NCI-H748 (cell line): ENCODE measurements at regions not wholly inside any gene's neighbourhood (a gene's known extent, or its start where the extent isn't known, plus 50 kb on each side); places are given as distances from the start of the nearest gene placed in this dataset.
"Not testable (repeated sequence)": the region's sequence is repeated elsewhere in the genome, so short reads cannot be mapped to it uniquely, and the experiment has no call there.

Experiments used
- DNase-seq: peaks from one replicate; lab custom pipeline; 2025; ENCODE audit not compliant: unreplicated experiment; lab: John Stamatoyannopoulos, UW

- DNase-seq: no peak
Observed at GRCh38 chr4:161329852-161330251, 833.9 kb downstream of the FSTL5 start.

GRCh38 chr4:161321706-161322105 is 842.1 kb downstream of the FSTL5 start:
- no peak for DNase-seq

- peak; percentile 54 for DNase-seq
Observed at GRCh38 chr4:161320377-161320776, 843.4 kb downstream of the FSTL5 start.

- no peak for DNase-seq
Observed at GRCh38 chr4:161317000-161317399, 846.8 kb downstream of the FSTL5 start.

DNA sequence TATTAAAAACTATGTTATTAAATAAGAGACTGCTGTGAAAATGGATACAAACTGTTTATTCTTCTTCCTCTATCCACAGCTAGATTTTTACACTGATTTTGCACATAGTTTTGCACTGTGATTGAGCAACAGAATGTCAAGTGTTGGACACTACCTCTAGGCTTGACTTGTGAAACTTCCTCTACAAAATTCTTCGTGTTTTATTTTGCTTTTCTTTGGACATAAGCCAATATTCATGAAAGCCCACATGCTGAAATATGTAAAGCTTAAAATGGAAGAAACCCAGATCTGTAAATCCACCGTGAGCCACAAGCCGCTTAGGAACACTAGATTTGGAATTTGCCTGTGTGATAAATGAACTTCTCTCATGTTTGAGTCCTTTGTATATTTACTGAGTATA is 849.4 kb downstream of the FSTL5 start:
- no peak for DNase-seq

GRCh38 chr4:161303551-161303950 is 860.2 kb downstream of the FSTL5 start:
- no peak for DNase-seq

DNA sequence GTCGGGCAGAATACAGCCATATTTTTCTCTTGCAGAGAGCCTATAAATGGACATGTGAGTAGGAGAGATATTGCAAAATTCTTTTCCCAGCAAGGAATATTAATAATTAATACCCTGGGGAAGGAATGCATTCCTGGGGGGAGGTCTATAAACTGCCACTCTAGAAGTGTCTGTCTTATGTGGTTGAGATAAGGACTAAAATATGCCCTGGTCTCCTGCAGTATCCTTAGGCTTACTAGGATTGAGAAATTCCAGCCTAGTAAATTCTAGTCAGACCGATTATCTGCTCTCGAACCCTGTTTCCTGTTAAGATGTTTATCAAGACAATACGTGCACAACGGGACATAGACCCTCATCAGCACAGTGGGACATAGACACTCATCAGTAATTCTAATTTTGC is 872.6 kb downstream of the FSTL5 start:
- no peak for DNase-seq

DNA sequence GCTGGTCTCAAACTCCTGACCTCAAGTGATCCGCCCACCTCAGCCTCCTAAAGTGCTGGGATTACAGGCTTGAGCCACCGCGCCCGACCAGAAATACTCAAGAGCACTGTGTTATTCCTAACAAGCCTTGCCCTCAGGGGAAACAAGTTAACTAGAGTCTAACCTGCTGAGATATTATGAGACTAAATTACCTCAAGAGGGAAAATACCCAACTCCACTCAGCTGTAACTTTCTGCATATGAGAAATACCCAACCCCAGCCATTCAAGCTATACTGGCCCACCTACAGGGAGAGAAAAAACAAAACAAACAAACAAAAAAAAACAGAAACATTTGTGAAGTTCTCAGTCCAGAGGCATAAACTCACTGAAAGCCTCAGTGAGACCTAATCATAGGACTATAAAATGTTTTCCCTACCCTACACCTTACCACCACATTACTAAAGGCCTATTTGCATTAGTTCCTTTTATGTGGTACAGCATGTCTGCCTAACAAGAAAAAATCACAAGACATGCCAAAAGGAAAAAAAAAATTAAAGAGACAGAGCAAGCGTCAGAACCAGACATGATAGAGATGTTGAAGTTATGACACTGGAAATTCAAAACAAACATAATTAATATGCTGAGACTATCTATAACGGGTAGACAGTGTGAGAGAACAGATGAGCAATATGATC is 876.0 kb downstream of the FSTL5 start:
- DNase-seq: no peak

- DNase-seq: no peak
Observed at GRCh38 chr4:161285461-161285860, 878.3 kb downstream of the FSTL5 start.

GRCh38 chr4:161280929-161281328 is 882.9 kb downstream of the FSTL5 start:
- DNase-seq: no peak

DNA sequence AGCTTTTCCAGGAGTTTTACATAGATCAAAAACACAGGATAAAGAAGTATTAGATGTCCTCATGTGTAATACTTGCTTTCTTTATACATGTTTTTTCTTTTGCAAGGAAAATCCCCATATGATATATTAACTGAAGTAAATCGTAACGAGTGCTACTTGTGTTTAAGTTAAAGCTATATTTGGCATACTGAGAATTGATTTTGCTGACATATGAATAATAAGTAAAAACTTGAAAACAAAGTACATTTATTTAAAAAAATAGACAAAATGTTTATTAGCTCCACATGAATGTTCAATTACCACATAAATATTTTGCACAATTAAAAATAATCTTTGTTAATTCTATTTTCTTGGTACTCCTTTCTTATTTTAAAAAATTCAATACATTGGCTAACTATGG is 884.7 kb downstream of the FSTL5 start:
- DNase-seq: no peak

DNA sequence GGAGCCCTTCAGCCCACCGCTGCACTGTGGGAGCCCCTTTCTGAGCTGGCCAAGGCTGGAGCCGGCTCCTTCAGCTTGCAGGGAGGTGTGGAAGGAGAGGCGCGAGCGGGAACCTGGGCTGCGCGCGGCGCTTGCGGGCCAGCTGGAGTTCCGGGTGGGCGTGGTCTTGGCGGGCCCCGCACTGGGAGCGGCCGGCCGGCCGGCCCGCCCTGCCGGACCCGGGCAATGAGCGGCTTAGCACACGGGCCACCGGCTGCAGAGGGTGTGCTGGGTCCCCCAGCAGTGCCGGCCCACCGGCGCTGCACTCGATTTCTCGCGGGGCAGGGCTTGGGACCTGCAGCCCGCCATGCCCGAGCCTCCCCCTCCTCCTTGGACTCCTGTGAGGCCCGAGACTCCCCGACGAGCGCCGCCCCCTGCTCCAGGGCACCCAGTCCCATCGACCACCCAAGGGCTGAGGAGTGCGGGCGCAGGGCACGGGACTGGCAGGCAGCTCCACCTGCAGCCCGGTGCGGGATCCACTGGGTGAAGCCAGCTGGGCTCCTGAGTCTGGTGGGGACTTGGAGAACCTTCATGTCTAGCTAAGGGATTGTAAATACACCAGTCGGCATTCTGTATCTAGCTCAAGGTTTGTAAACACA is 886.5 kb downstream of the FSTL5 start:
- DNase-seq: not testable (repeated sequence)

GRCh38 chr4:161273607-161274006 is 890.2 kb downstream of the FSTL5 start:
- DNase-seq: no peak

DNA sequence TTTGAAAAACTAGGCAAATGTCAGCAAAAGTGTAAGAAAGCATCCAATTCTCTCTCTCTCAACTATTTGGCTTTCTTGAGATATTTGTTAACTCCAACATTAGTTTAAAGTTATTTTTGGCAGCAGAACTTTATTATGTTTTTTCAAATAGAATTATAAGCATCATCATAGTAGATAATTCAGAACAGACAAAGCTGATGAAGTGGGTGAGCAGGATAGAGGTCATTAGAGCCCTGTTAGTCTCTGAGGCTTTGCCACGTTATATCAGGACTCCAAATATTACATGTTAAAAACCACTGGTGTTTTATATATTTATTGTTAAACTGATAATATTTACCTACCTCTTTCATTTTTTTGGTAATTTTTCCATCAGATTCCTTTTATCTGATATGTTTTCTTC is 903.0 kb downstream of the FSTL5 start:
- no peak for DNase-seq

DNA sequence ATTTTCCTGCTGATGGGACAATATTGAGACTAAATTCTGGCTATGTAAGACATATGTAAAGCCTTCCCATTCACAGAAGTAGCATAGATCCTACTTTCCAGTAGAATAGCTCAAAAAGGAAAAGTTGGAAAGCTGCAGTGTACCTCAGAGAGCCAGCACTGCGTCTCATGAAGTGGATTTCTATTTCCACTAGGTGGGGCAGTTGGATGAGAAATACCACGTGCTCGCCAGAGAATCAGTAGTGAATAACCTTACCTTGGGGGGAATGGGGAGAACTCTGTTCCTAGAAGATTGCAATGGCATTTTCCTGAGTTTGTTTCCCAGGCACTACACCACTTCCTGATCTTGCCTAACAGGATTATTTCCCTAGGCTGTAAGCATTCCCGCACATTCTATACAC is 907.1 kb downstream of the FSTL5 start:
- peak; percentile 8 for DNase-seq

GRCh38 chr4:161256172-161256571 is 907.6 kb downstream of the FSTL5 start:
- no peak for DNase-seq

- peak; percentile 2 for DNase-seq
Observed at GRCh38 chr4:161254375-161254774, 909.4 kb downstream of the FSTL5 start.

GRCh38 chr4:161252520-161253141 is 911.2 kb downstream of the FSTL5 start:
- DNase-seq: peak; percentile 33

DNA sequence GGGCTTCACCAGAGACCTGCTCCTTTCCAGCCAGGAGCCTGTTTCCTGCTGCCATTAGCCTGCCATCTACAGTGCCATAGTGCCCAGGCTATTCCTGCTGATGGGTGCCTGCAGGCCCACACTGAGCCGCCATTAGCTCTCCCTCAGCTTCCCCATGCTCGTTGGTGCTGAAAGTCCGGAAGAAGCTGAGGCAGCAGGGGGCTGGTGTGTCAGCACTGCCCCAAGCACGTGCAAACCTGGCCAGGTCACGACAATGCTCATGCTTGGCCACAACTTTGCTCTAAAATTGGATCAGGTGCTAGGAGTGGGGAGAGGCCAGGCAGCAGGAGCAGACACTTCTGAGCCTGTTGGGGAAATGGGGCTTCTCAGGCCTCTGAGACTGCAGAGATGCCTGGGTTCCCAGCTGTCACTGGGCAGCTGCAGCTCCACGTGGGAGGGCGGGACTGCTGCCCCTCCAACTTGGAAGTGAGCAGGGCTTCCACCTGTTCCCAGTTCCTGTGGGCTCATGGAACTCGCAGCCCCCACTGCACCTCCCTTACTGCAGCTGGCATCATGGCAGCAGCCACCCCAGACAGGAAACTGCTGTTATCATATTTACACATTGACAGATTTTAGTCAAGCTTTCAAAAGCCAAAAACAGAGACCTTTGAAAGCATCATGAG is 913.9 kb downstream of the FSTL5 start:
- no peak for DNase-seq

DNA sequence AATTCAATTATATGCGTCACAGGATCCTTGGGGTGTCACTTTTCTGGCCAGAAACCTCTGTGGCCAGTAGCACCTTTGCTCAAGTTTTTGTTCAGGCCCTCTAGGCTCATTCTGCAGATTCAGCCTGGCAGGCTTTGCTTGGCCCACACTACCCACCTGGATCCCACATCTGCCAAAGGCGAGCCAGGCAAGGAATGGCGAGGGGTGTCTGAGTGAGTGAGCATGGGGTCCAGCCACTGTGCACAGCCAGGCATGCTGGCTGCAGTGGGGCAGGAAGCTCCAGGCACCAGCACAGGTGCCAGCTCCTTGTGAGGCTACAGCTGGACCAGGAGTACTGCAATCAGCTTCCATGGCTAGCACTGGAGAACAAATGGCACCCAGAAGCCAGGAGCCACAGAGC is 914.9 kb downstream of the FSTL5 start:
- no peak for DNase-seq

- no peak for DNase-seq
Observed at GRCh38 chr4:161247831-161248230, 916.0 kb downstream of the FSTL5 start.

DNA sequence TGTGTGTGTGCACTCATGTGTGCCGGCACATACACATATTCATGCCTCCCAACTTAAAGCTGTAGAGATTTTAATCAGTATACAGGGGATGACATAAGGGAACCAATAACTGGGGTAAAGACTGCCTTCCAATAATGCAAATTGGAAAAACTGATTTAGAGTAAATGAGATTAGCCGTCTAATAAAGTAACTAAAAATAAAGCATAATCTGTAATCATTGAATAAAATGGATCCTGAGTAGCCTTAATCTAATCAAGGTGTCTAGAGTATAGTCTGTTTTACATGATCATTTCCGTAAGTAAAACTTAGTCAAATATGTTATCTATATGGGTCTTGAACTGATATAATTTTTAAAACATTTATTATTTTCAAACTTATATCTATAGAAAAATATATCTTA is 925.8 kb downstream of the FSTL5 start:
- no peak for DNase-seq
